ENCODE measurements at regions not wholly inside any gene's neighbourhood (a gene's known extent, or its start where the extent isn't known, plus 50 kb on each side); places are given as distances from the start of the nearest gene placed in this dataset.

DNA sequence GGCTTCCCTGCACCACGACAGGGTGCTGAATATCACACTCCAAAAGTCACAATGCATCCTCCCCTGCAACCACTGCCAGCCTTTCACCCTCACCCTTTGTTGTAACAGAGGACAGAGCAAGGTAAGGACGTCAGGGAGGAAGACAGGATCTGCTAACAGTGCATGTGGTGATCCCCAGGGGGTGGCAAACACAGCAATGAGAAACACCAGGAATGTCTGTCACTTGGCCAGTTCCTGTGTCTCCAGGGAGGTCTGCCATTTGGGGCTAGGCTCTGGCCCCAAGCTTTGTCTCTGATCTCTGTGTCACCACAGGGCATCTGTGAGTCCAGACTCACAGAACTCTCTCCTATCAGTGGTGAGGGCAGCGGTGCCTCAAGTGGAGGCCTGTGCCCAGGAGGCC is 54.3 kb upstream of the SLC24A5 start:
- WGBS, 2 donors (ENCODE audit: low coverage in 1 of 2) = 62 to 80% methylated on average over 1 to 2 of the region's 3 CpGs
- no peak for ATAC-seq
- H3K4me3 ChIP-seq = no peak overlapping the region
- no peak overlapping the region for H3K27ac ChIP-seq
- TF ChIP-seq POLR2AphosphoS5 (IDR thresholded peaks at IDR 0.05) (no peak), EP300 (IDR thresholded peaks at IDR 0.05) (no peak), POLR2A (IDR thresholded peaks at IDR 0.05) (no peak)
- TF ChIP-seq, protein P1, sequence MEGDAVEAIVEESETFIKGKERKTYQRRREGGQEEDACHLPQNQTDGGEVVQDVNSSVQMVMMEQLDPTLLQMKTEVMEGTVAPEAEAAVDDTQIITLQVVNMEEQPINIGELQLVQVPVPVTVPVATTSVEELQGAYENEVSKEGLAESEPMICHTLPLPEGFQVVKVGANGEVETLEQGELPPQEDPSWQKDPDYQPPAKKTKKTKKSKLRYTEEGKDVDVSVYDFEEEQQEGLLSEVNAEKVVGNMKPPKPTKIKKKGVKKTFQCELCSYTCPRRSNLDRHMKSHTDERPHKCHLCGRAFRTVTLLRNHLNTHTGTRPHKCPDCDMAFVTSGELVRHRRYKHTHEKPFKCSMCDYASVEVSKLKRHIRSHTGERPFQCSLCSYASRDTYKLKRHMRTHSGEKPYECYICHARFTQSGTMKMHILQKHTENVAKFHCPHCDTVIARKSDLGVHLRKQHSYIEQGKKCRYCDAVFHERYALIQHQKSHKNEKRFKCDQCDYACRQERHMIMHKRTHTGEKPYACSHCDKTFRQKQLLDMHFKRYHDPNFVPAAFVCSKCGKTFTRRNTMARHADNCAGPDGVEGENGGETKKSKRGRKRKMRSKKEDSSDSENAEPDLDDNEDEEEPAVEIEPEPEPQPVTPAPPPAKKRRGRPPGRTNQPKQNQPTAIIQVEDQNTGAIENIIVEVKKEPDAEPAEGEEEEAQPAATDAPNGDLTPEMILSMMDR (IDR thresholded peaks at IDR 0.05) = no peak
- no peaks in the 10 kb centered on the region for H3K9me3 ChIP-seq
- no peaks in the 10 kb centered on the region for H3K27me3 ChIP-seq
- H3K4me1 ChIP-seq = no peaks in the 10 kb centered on the region
- H3K36me3 ChIP-seq = no peaks in the 10 kb centered on the region
